IPS DF 4.7 (cell line): ENCODE measurements at regions not wholly inside any gene's neighbourhood (a gene's known extent, or its start where the extent isn't known, plus 50 kb on each side); places are given as distances from the start of the nearest gene placed in this dataset.

Experiments used
- DNase-seq: peaks from one replicate; pipeline ENCODE4 v3.0.0-alpha.2; 2013; ENCODE audit warnings: low spot score; ENCODE audit errors: extremely low read depth

GRCh38 chr9:105193560-105193959, 50.9 kb upstream of the SLC44A1 start:
- DNase-seq, result no peak

DNA sequence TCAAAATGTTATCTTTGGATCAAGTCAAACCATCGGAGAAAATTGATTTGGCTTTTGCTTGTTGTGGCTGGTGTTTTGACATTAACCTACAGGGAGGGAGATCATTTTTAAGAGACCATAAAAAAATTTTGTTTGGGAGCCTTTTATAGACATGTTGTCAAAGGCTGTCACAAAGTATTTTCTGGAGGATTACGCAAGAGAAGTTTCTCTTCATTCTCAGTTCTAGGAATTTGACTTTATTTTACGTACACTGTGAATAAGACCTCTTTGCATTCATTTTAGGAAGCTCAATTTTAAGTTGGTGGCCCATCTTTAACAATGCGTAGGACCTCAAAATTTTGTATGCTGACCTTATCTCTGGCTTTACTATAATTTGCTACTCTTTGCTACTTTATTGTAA, 50.2 kb upstream of the SLC44A1 start:
- no peak for DNase-seq
